ENCODE measurements at regions not wholly inside any gene's neighbourhood (a gene's known extent, or its start where the extent isn't known, plus 50 kb on each side); places are given as distances from the start of the nearest gene placed in this dataset.

DNA sequence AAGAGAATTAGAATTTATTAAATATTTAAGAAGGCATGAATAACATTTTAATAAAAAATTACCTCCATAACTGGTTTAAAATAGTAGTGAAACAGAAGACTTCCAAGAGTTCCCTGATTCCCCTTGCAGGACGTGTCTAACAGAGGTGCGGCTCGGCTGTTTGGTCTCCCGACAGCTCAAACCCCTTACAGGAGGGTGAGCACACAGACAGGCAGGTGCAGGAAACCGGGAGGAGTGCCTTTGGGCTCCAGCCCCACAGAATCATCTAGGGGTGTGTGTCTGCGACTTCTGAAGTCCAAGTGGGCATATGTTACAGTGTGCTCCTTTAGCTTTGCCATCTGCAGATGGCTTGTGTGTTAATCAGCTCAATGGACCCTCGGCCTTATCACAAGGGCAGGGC, 88.1 kb upstream of the CCSER1 start (continued):
- no peak for TF ChIP-seq ZBTB43 (CRISPR knock-in tag; IDR thresholded peaks at IDR 0.05)
- TF ChIP-seq, protein P1, sequence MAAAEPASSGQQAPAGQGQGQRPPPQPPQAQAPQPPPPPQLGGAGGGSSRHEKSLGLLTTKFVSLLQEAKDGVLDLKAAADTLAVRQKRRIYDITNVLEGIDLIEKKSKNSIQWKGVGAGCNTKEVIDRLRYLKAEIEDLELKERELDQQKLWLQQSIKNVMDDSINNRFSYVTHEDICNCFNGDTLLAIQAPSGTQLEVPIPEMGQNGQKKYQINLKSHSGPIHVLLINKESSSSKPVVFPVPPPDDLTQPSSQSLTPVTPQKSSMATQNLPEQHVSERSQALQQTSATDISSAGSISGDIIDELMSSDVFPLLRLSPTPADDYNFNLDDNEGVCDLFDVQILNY (CRISPR knock-in tag; IDR thresholded peaks at IDR 0.05): no peak
- TF ChIP-seq FOXP1 (CRISPR knock-in tag; IDR thresholded peaks at IDR 0.05; ENCODE audit: borderline replicate concordance): no peak
- TF ChIP-seq ELF4 (CRISPR knock-in tag; IDR thresholded peaks at IDR 0.05; ENCODE audit: low read depth): no peak
- TF ChIP-seq ZNF121 (CRISPR knock-in tag; IDR thresholded peaks at IDR 0.05): no peak

DNA sequence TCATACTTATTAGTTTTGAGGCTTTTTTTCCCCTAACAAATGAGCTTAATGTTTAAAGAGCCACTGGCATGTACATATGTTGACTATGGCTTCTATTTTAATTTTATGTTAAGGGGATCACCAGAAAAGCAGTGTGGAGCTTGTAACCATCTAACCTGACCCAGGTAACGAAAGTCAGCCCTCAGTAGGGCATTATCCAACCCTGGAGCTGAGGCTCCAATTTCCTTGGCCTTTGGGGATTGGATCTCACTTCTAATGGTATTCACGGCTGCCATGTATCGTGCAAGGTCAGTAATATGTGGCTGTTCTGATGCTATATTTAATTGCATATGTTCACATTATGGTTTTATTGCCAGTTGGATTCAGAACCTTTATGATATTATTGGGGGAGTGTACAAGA, 75.2 kb upstream of the CCSER1 start:
- Mint-ChIP-seq H3K27ac (no peak overlapping the region), H3K27me3 (ENCODE audit: low read depth) (no peaks in the 10 kb centered on the region), H3K36me3 (no peaks in the 10 kb centered on the region), H3K9me3 (no peaks in the 10 kb centered on the region; the same call in 1 of the 2 replicates), H3K4me3 (no peak overlapping the region), H3K4me1 (peaks cover 17% of the 10 kb centered on the region)
- TF ChIP-seq ETV6 (CRISPR knock-in tag; IDR thresholded peaks at IDR 0.05): no peak
- no peak for TF ChIP-seq JAZF1 (CRISPR knock-in tag; IDR thresholded peaks at IDR 0.05)
- TF ChIP-seq, protein P2, sequence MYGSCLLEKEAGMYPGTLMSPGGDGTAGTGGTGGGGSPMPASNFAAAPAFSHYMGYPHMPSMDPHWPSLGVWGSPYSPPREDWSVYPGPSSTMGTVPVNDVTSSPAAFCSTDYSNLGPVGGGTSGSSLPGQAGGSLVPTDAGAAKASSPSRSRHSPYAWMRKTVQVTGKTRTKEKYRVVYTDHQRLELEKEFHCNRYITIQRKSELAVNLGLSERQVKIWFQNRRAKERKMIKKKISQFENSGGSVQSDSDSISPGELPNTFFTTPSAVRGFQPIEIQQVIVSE (CRISPR knock-in tag; IDR thresholded peaks at IDR 0.05; ENCODE audit: borderline replicate concordance): no peak
- TF ChIP-seq ZNF138 (CRISPR knock-in tag; conservative IDR thresholded peaks at IDR 0.05): no peak
- no peak for TF ChIP-seq ZNF232 (CRISPR knock-in tag; IDR thresholded peaks at IDR 0.05)
- TF ChIP-seq ZBTB21 (CRISPR knock-in tag; IDR thresholded peaks at IDR 0.05; ENCODE audit: borderline replicate concordance): no peak
- TF ChIP-seq CREM (CRISPR knock-in tag; IDR thresholded peaks at IDR 0.05): no peak
- TF ChIP-seq, protein P3, sequence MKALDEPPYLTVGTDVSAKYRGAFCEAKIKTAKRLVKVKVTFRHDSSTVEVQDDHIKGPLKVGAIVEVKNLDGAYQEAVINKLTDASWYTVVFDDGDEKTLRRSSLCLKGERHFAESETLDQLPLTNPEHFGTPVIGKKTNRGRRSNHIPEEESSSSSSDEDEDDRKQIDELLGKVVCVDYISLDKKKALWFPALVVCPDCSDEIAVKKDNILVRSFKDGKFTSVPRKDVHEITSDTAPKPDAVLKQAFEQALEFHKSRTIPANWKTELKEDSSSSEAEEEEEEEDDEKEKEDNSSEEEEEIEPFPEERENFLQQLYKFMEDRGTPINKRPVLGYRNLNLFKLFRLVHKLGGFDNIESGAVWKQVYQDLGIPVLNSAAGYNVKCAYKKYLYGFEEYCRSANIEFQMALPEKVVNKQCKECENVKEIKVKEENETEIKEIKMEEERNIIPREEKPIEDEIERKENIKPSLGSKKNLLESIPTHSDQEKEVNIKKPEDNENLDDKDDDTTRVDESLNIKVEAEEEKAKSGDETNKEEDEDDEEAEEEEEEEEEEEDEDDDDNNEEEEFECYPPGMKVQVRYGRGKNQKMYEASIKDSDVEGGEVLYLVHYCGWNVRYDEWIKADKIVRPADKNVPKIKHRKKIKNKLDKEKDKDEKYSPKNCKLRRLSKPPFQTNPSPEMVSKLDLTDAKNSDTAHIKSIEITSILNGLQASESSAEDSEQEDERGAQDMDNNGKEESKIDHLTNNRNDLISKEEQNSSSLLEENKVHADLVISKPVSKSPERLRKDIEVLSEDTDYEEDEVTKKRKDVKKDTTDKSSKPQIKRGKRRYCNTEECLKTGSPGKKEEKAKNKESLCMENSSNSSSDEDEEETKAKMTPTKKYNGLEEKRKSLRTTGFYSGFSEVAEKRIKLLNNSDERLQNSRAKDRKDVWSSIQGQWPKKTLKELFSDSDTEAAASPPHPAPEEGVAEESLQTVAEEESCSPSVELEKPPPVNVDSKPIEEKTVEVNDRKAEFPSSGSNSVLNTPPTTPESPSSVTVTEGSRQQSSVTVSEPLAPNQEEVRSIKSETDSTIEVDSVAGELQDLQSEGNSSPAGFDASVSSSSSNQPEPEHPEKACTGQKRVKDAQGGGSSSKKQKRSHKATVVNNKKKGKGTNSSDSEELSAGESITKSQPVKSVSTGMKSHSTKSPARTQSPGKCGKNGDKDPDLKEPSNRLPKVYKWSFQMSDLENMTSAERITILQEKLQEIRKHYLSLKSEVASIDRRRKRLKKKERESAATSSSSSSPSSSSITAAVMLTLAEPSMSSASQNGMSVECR (CRISPR knock-in tag; IDR thresholded peaks at IDR 0.05; ENCODE audit: borderline replicate concordance): no peak
- TF ChIP-seq SOX15 (CRISPR knock-in tag; IDR thresholded peaks at IDR 0.05): no peak
- no peak for TF ChIP-seq GRHL2 (CRISPR knock-in tag; IDR thresholded peaks at IDR 0.05; ENCODE audit: insufficient replicate concordance, severe bottlenecking)
- TF ChIP-seq SP1 (CRISPR knock-in tag; conservative IDR thresholded peaks at IDR 0.05): no peak
- no peak for TF ChIP-seq IRF2 (CRISPR knock-in tag; IDR thresholded peaks at IDR 0.05; ENCODE audit: borderline replicate concordance, low read depth)
- no peak for TF ChIP-seq ZMAT4 (CRISPR knock-in tag; IDR thresholded peaks at IDR 0.05)
- TF ChIP-seq, protein P4, sequence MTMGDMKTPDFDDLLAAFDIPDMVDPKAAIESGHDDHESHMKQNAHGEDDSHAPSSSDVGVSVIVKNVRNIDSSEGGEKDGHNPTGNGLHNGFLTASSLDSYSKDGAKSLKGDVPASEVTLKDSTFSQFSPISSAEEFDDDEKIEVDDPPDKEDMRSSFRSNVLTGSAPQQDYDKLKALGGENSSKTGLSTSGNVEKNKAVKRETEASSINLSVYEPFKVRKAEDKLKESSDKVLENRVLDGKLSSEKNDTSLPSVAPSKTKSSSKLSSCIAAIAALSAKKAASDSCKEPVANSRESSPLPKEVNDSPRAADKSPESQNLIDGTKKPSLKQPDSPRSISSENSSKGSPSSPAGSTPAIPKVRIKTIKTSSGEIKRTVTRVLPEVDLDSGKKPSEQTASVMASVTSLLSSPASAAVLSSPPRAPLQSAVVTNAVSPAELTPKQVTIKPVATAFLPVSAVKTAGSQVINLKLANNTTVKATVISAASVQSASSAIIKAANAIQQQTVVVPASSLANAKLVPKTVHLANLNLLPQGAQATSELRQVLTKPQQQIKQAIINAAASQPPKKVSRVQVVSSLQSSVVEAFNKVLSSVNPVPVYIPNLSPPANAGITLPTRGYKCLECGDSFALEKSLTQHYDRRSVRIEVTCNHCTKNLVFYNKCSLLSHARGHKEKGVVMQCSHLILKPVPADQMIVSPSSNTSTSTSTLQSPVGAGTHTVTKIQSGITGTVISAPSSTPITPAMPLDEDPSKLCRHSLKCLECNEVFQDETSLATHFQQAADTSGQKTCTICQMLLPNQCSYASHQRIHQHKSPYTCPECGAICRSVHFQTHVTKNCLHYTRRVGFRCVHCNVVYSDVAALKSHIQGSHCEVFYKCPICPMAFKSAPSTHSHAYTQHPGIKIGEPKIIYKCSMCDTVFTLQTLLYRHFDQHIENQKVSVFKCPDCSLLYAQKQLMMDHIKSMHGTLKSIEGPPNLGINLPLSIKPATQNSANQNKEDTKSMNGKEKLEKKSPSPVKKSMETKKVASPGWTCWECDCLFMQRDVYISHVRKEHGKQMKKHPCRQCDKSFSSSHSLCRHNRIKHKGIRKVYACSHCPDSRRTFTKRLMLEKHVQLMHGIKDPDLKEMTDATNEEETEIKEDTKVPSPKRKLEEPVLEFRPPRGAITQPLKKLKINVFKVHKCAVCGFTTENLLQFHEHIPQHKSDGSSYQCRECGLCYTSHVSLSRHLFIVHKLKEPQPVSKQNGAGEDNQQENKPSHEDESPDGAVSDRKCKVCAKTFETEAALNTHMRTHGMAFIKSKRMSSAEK (CRISPR knock-in tag; IDR thresholded peaks at IDR 0.05; ENCODE audit: borderline replicate concordance): no peak
- TF ChIP-seq NR1H2 (CRISPR knock-in tag; IDR thresholded peaks at IDR 0.05): no peak
- no peak for TF ChIP-seq KAT7 (CRISPR knock-in tag; IDR thresholded peaks at IDR 0.05; ENCODE audit: borderline replicate concordance)
- TF ChIP-seq CTCF (IDR thresholded peaks at IDR 0.05): no peak
- ChIA-PET POLR2A (interaction anchor here (0.7 kb wide), 1 partner anchor 13 kb away, joined by 3 read pairs; no protein-coding TSS in a partner anchor), CTCF (no interaction called here)
- DNase-seq (ENCODE audit: low spot score): no peak
- peak; percentile 69 for ATAC-seq
